ENCODE measurements at regions not wholly inside any gene's neighbourhood (a gene's known extent, or its start where the extent isn't known, plus 50 kb on each side); places are given as distances from the start of the nearest gene placed in this dataset.

DNA sequence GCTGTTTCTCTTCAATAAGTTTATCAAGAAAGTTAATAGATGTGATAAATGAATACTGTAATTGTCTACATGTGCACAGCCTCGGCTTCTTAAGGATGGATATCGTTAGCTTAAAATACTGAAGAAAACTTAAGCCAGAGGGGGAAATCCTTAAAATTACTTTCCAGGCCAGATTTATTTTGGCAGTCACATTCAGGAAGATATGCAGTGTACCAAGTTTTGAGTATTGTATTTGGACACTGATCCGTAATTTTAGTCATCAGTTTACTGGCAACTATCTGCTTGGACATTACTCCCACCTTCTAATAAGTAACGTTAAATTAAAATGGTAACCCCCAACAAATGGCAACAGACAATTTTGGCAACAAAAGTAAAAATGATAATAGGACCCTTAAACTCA lies 770.0 kb upstream of the ZEB2 start:
- Histone ChIP-seq H3K27me3 (ENCODE audit: insufficient read depth, poor library complexity, severe bottlenecking) (no peaks in the 10 kb centered on the region), H3K4me3 (ENCODE audit: severe bottlenecking) (no peak overlapping the region), H3K9me3 (ENCODE audit: severe bottlenecking) (no peaks in the 10 kb centered on the region), H3K36me3 (ENCODE audit: low read depth) (no peaks in the 10 kb centered on the region), H3K27ac (ENCODE audit: poor library complexity, severe bottlenecking) (no peak overlapping the region), H3K4me1 (ENCODE audit: insufficient read depth, poor library complexity, severe bottlenecking) (no peaks in the 10 kb centered on the region)
- TF ChIP-seq, protein P1, sequence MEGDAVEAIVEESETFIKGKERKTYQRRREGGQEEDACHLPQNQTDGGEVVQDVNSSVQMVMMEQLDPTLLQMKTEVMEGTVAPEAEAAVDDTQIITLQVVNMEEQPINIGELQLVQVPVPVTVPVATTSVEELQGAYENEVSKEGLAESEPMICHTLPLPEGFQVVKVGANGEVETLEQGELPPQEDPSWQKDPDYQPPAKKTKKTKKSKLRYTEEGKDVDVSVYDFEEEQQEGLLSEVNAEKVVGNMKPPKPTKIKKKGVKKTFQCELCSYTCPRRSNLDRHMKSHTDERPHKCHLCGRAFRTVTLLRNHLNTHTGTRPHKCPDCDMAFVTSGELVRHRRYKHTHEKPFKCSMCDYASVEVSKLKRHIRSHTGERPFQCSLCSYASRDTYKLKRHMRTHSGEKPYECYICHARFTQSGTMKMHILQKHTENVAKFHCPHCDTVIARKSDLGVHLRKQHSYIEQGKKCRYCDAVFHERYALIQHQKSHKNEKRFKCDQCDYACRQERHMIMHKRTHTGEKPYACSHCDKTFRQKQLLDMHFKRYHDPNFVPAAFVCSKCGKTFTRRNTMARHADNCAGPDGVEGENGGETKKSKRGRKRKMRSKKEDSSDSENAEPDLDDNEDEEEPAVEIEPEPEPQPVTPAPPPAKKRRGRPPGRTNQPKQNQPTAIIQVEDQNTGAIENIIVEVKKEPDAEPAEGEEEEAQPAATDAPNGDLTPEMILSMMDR (IDR thresholded peaks at IDR 0.05; ENCODE audit: poor library complexity, severe bottlenecking), result no peak
- DNase-seq (ENCODE audit: low spot score) (no peak), ATAC-seq (ENCODE audit: low read depth) (no peak)

DNA sequence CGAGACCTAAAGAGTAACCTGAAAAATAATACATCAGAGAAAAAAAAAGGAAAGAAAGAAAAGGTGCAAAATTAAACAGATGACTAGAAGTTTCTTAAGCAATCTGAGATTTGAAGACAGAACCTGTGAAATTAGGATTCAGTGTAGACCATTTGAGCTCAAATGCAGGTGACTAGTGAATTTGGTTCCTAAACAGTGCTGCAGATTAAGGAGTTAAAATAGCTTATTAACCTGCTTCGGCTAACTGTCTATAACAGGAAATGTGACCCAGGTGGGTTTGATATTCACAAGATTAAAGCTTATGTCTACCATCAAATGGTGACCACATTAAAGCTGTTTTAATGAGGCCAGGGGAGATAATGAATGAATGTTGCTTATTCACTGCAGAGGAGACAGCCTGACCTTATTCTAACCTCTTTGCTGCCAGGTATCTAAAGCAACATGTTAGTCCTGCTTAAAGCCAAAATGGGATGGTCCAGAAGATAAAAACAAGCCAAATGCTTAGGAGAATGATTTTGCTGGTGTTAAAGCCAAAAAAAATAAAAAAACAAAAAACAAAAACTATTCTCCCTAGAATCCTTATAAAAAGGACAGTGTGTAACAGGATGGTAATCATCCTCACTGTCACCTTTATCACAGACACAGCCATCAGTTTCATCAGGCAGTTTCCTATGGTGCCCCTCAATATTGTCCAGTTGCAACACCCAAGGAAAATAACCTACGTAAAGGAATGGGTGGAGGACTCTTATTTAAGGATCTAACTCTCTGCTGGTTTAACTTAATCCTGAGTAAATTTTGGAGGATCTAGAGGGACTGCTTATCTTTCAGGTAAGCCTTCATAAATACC lies 769.0 kb upstream of the ZEB2 start:
- H3K9me3 ChIP-seq (ENCODE audit: severe bottlenecking), result no peaks in the 10 kb centered on the region
- ATAC-seq (ENCODE audit: low read depth) (no peak), DNase-seq (ENCODE audit: low spot score) (no peak)
- H3K27ac ChIP-seq (ENCODE audit: poor library complexity, severe bottlenecking), result no peak overlapping the region
- H3K27me3 ChIP-seq (ENCODE audit: insufficient read depth, poor library complexity, severe bottlenecking), result no peaks in the 10 kb centered on the region
- TF ChIP-seq, protein P1 (IDR thresholded peaks at IDR 0.05; ENCODE audit: poor library complexity, severe bottlenecking), result no peak
- no peaks in the 10 kb centered on the region for H3K36me3 ChIP-seq (ENCODE audit: low read depth)
- no peaks in the 10 kb centered on the region for H3K4me1 ChIP-seq (ENCODE audit: insufficient read depth, poor library complexity, severe bottlenecking)
- no peak overlapping the region for H3K4me3 ChIP-seq (ENCODE audit: severe bottlenecking)

DNA sequence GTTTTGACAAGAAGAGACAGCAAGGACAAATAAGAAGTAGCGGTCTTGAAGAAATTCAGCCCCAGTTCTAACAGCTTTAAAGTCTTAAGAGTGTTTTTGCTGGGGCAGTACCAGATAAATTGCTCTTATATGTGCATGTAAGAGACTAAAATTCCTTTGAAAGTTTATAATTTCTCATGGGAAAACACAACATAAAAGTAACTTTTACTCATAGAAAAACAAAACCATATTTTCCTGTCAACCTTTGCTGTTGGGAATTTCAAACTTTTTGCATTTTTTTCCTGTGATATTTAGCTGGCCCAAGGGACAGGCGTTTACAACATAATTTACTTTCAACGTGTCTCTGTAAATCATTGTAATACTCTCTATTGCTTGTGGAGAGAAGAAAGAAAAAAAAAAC lies 767.8 kb upstream of the ZEB2 start:
- Histone ChIP-seq H3K4me1 (ENCODE audit: insufficient read depth, poor library complexity, severe bottlenecking) (no peaks in the 10 kb centered on the region), H3K36me3 (ENCODE audit: low read depth) (no peaks in the 10 kb centered on the region), H3K27me3 (ENCODE audit: insufficient read depth, poor library complexity, severe bottlenecking) (no peaks in the 10 kb centered on the region), H3K4me3 (ENCODE audit: severe bottlenecking) (no peak overlapping the region), H3K27ac (ENCODE audit: poor library complexity, severe bottlenecking) (no peak overlapping the region), H3K9me3 (ENCODE audit: severe bottlenecking) (no peaks in the 10 kb centered on the region)
- ATAC-seq (ENCODE audit: low read depth) (no peak), DNase-seq (ENCODE audit: low spot score) (no peak)
- TF ChIP-seq, protein P1 (IDR thresholded peaks at IDR 0.05; ENCODE audit: poor library complexity, severe bottlenecking), result no peak

DNA sequence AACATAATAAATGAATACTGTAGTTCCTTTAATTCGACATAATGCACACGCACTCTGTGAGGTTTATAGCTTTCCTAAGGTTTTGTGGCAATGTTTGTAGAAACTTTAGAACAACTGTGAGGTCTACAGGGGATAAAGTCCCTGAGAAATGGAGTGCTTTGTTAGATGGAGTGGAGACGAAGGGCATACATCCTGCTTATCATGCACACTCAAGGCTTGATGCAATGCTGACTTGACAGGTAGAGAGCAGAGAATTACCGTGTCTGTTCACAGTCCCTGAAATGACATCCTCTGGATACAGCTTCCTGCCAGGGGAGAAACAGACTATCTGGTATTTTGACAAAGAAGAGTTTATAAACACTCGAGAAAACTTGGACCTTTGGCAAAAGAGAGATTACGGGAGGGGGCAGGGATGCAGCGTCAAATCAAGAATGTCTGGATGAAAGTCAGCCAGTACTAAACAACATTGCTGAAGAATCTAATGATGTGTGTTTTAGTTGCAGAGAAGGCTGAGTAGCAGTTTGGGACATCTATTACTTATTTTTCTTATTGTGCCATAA lies 766.9 kb upstream of the ZEB2 start:
- TF ChIP-seq, protein P1 (IDR thresholded peaks at IDR 0.05; ENCODE audit: poor library complexity, severe bottlenecking), result no peak
- ATAC-seq (ENCODE audit: low read depth), result no peak
- H3K27me3 ChIP-seq (ENCODE audit: insufficient read depth, poor library complexity, severe bottlenecking), result no peaks in the 10 kb centered on the region
- no peaks in the 10 kb centered on the region for H3K36me3 ChIP-seq (ENCODE audit: low read depth)
- no peaks in the 10 kb centered on the region for H3K9me3 ChIP-seq (ENCODE audit: severe bottlenecking)
- H3K4me3 ChIP-seq (ENCODE audit: severe bottlenecking), result no peak overlapping the region
- H3K27ac ChIP-seq (ENCODE audit: poor library complexity, severe bottlenecking), result no peak overlapping the region
- DNase-seq (ENCODE audit: low spot score), result no peak
- no peaks in the 10 kb centered on the region for H3K4me1 ChIP-seq (ENCODE audit: insufficient read depth, poor library complexity, severe bottlenecking)

DNA sequence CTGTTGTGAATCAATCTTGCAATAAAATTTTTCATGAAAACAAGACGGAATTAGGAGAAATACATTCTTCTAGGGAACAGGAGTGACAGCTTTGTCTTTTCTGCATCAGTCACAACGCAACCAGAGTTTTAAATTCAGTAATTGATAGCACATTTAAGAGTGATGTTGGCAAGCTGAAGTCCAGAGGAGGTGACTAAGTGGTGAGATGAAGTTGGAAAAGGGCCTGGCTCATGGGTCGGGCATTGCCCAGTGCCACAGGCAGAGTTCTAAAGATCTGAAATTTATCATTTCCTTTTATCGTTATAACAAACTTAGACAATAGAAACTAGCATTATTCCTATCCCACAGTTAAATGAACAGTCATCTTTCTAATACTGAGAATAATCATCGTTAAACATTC lies 764.6 kb upstream of the ZEB2 start:
- no peak for ATAC-seq (ENCODE audit: low read depth)
- Histone ChIP-seq H3K27ac (ENCODE audit: poor library complexity, severe bottlenecking) (no peak overlapping the region), H3K9me3 (ENCODE audit: severe bottlenecking) (no peaks in the 10 kb centered on the region), H3K4me1 (ENCODE audit: insufficient read depth, poor library complexity, severe bottlenecking) (no peaks in the 10 kb centered on the region), H3K36me3 (ENCODE audit: low read depth) (no peaks in the 10 kb centered on the region), H3K27me3 (ENCODE audit: insufficient read depth, poor library complexity, severe bottlenecking) (no peaks in the 10 kb centered on the region), H3K4me3 (ENCODE audit: severe bottlenecking) (no peak overlapping the region)
- DNase-seq (ENCODE audit: low spot score), result no peak
- TF ChIP-seq, protein P1 (IDR thresholded peaks at IDR 0.05; ENCODE audit: poor library complexity, severe bottlenecking), result no peak

All from RWPE2 (cell line).